ENCODE measurements at regions not wholly inside any gene's neighbourhood (a gene's known extent, or its start where the extent isn't known, plus 50 kb on each side); places are given as distances from the start of the nearest gene placed in this dataset.

DNA sequence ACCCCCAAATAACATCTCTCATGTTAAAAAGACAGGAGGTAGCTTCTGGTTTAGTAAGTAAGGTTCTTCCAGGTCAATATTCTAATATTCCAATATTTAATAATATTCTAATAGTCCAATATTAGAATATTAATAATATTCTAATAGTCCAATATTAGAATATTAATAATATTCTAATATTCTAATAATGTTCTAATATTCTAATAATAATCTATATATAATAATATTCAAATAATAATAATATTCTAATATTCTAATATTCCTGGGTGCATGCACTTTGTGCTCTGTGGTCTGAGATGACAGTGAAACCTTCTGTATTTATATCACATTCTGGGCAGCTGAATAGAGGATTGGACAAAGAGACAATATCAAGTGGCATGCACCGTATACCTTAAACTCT is 96.1 kb downstream of the PCDH10 start:
- H3K27me3 ChIP-seq (replicated peaks in 1 of 7): no peaks in the 10 kb centered on the region
- H3K4me3 ChIP-seq: no peak overlapping the region
- no peak for DNase-seq
- no peaks in the 10 kb centered on the region for H3K9me3 ChIP-seq
- 92 to 98% (median 95%) methylated on average over 1 of the region's 1 CpG for WGBS, 5 donors
- TF ChIP-seq POLR2A (IDR thresholded peaks at IDR 0.05) (no peak), POLR2AphosphoS5 (IDR thresholded peaks at IDR 0.05) (no peak), CTCF (IDR thresholded peaks at IDR 0.05 in 8 of 11, conservative IDR thresholded peaks at IDR 0.05 in 3 of 11) (no peak)
- H3K36me3 ChIP-seq: no peaks in the 10 kb centered on the region
- no peaks in the 10 kb centered on the region for H3K4me1 ChIP-seq
- intact Hi-C loops (cut with DNase I; ENCODE audit: low total_unique reads): no loop called here
- H3K27ac ChIP-seq: no peak overlapping the region
